NCI-H1092 (cell line): ENCODE measurements at regions not wholly inside any gene's neighbourhood (a gene's known extent, or its start where the extent isn't known, plus 50 kb on each side); places are given as distances from the start of the nearest gene placed in this dataset.
"Not testable (repeated sequence)": the region's sequence is repeated elsewhere in the genome, so short reads cannot be mapped to it uniquely, and the experiment has no call there.

Experiments used
- DNase-seq: peaks from one replicate; lab custom pipeline; 2025; lab: John Stamatoyannopoulos, UW

DNA sequence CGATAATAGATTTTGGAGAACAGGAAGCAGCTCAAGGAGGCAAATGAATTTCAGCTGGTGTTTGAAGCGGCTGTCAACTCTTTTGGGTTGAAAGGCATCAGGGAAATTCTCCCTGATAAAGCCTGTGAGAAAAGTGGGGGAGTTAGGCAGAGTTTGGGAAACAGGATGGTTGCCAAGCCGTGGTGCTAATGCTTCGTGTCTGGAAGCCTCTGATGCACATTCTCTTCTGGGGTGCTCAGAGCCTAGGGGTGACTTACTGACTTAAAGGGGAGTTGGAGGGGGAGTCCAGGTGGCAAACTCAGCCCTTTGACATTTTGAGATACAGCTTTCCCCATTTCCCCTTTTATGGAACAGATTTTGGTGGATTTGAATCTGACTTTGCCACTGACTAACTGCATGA is 202.5 kb upstream of the CLINT1 start:
- DNase-seq = no peak

DNA sequence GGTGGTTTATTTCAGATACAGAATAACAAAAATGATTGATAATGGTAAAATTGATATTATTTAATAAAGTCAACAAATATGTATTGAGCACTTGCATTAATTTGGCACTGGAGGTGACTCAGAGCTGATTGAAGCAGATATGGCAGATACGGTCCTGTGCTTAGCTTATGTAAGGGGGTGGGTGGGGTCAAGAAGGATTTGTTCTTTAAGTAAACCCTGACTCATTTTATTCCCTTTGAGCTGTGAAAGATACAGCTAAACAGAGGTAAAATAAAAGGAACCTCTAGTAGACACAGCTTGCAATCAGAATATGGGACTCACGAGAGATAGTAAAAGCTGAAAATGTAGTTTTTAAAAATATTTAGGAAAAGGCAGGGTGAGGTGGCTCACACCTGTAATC is 201.3 kb upstream of the CLINT1 start:
- DNase-seq = no peak

DNA sequence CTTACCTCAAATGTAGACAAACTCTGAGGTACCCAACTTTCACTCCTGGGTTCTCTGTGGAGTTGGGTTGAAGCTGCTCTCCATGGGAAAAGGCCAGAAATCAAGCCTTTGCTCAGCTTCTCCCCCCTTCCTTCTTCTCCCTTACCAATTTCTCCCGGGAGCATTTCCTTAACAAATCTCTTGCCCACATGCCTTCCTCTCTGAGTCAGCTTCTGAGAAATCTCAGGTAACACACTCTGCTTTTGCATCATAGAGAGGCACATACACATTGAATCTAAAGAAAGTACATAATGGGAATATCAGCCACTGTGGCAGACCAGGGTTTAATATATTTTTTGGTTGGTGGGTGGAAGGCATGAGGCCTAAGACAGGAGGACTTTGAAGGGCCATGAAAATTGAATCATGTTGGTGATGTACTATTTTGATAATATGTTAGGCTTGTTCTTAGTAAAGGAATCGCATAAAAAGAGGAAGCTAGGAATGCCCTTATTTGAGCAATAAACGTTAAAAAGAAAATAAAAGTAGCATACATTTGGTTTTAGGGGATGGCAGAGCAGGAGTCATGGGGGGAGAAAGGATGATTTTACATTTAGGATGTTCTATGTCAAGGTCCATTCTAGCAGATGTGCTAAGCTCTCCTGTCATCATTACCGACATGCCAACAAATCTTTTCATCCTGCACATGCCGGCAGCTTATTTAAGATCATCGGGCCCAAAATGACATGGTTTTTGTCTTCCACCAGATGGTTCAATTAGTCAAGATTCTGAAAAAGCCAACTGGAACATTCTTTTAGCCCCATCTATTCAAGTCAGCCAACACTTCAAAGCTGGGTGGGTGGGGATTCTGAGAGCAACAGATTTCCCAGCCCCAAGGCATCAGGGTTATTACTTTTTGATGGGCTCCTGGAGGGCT is 199.5 kb upstream of the CLINT1 start:
- DNase-seq = no peak

DNA sequence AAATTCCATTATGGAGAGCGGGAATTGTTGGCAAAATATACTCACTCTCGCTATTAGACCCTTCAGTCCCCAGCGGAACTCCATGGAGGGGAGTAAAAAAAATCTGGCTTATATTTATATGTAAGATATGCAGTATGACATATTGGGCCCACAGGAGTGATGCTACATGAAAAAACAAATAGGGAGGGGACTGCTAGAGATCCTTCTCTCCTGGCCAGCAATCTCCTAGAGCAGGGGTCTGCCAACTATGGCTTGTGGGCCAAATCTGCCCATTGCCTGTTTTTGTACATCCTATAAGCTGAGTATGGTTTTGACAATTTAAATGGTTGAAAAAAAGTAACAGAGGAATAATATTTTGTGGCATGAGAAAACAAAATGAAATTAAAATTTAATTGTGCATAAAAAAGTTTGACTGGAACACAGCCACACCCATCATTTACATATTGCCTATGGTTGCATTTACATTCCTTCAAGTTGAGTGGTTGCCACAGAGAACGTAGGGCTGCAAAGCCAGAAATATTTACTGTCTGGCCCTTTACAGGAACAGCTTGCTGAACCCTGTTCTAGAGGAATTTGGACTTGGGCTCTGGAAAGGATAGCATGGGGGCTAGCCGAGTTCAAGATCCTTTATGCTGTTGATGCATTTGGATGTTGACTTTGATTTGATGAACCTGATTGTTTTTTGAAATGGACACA is 197.3 kb upstream of the CLINT1 start:
- no peak for DNase-seq

DNA sequence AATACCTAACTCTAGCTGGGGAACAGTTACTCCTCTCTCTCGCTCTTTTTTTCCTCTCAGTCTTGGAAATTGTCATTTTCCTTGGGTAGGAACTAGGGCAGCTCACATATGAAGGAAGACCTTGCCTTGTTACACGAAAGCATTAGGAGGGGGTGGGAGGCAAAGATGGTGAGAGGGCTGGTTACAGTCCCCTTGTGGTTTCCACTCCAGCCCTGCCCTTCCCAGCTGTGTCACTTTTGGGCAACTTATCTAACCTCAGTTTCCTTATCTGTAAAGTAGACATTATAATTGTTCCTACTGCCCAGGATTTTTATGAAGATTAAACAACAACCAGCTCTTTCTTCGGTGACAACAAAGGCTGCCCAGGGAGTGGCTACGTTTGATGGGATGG is 196.2 kb upstream of the CLINT1 start:
- DNase-seq = no peak

DNA sequence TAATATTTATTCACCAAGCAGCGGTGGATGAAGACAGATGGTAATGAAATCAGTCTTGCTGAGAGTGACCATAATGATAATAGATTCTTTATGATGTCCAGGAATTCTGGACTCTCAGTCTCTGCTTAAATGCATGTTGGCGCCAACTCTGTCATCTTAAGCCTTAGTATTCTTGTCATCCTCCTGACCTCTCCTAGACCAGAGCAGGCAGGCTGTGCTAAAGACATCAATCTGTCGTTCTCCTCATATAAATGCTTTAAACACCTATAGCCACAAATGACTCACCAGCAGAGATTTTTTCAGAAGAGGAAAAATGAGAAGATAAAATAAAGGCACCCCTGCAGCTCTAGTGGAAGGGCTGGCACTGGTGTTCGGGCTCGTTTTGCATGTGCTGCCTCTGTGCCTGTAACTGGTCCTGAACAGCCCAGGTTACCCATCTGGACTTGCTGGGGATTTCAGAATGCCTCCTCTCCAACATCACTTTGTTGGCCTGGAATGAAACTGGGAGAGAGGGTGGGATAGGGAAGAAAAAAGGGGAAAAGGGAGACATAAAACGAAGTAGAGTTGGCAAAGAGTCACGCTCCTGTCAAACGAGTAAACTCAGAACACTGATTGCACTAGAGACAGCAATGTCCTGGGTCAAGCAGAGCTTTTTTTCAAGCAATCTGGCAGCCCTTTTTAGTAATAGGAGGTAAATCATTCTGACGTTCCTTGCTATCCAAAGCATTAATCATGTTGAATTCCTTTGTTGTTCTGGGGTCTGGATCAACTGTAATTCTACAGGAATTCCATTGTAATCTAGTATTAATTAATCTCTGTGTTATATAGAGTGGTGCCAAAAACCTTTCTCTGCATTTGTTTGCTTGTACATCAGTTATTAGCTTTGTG is 195.5 kb upstream of the CLINT1 start:
- no peak for DNase-seq

DNA sequence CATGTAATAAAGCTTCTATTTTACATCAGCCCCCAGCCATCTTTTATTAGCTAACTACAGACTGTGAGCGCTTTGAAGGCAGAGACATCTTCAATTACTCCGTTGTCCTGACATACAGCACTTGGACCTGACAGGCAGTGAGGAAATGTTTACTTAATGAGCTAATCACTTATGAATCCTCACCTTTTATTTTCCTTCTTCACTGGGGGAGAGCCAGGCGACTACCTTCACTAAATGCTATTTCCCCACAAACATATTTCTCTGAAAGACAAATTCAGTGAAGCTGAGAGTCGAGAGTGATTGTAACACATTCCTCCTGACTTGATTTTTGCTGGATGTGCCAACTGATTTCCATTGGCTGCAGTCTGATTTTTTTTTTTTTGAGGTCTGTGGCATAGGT is 192.1 kb upstream of the CLINT1 start:
- no peak for DNase-seq

DNA sequence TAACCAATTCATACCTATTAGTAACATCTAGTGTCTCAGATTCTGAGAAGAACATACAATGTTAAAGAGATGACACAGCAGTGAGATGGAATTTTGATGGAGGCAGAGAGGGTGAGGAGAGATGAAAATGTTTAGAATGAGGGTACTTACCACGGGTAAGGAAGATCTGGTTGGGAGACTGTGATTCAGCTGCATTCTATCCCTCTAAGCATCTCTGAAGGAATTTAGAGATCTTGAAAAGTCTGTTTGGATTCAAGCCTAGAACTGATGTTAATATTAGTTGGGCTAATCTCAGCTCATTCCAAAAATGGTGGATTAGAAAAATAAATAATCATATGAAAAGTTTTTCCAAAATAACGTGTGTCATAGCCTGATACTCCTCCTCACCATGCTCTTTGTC is 191.5 kb upstream of the CLINT1 start:
- no peak for DNase-seq

DNA sequence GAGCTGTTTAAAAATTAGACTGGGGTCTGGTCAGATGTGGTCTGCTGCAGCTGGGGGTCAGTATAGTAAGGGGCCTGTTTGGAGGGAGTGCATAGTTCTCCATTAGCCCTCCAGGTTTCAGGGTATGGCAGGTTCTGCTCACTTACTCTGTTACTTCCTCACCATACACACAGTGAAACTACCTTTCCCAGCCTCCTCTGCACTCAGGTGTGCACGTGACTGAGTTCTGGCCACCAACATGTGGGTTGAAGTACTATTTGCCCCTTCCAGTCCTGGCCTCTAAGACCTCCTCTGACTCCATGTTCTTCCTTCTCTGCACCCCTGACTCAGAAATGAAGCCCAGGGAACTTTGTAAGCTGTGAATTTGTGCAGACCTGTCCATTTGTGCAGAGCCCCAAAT is 190.5 kb upstream of the CLINT1 start:
- DNase-seq = no peak

DNA sequence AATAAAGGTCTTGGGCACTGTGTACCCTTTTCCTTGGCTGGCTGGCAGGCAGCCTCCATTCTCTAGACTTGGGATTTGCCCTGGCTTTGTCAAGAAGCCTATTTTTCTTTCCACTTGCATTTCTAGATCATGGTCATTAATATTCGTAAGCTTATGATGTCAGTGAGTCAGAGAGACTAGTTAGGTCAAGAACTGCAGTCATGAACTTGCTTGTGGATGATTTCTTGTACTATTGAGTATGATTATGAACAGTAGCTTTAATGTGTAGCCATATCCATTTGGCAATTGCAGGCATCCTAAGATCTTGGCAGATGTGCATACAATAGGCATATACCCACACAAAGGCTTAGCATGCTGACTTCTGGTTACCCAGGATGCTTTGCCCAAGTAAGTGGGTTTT is 186.8 kb upstream of the CLINT1 start:
- DNase-seq = no peak

DNA sequence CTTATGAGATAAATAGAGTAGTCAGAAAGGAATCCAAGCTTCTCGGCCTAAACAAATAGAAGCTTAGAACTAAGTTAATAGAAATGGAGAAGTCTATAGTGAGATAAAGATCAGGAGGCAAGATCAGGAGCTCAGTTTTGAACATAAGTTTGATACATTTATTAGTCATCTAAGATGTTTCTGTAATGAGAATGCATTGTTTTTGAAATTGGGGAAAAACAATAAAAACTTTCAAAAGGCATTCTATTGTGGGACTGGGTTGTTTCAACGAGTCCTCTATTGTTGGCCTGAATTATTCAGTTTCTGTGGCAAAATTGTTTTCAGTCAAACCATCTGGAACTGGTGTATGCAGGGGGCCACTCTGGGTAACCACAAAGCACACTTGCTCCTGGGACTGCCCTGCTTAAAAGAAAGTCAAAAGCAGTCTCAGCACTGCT is 181.0 kb upstream of the CLINT1 start:
- DNase-seq = no peak

DNA sequence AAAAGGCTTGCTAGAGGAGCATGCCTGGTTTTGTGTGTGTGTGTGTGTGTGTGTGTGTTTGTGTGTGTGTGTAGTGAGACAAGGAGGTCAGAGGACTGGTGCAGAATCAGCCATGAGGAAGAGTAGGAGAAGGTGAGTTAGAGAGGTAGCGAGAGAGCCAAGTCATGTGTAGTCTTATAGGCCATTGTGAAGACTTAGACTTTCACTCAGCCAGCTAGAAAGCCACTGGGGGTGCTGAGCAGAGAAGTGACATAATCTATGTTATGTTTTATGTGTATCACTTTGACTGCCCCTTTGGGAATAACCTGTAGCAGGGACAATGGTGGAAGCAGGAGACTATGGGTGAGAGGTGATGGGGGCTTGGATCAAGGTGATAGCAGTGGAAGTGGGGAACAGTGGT is 180.5 kb upstream of the CLINT1 start:
- no peak for DNase-seq

DNA sequence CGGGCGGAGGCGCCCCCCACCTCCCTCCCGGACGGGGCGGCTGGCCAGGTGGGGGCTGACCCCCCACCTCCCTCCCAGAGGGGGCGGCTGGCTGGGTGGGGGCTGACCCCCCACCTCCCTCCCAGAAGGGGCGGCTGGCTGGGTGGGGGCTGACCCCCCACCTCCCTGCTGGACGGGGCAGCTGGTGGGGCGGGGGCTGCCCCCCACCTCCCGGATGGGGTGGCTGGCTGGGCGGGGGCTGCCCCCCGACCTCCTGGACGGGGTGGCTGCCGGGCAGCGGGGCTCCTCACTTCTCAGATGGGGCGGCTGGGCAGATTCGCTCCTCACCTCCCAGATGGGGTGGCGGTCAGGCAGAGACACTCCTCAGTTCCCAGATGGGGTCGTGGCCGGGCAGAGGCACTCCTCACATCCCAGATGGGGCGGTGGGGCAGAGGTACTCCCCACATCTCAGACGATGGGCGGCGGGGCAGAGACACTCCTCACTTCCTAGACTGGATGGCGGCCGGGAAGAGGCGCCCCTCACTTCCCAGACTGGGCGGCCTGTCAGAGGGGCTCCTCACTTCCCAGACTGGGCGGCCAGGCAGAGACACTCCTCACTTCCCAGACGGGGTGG is 178.1 kb upstream of the CLINT1 start:
- DNase-seq = not testable (repeated sequence)

DNA sequence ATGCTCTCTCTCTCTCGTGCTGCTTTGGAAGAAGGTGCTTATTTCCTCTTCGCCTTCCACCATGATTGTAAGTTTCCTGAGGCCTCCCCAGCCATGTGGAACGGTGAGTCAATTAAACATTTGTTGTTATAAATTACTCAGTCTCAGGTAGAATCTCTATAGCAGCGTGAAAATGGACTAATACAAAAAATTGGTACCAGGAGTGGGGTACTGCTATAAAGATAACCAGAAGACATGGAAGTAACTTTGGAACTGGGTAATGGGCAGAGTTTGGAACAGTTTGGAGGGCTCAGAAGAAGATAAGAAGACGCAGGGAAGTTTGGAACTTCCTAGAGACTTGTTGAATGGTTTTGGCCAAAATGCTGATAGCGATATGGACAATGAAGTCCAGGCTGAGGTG is 175.6 kb upstream of the CLINT1 start:
- not testable (repeated sequence) for DNase-seq

DNA sequence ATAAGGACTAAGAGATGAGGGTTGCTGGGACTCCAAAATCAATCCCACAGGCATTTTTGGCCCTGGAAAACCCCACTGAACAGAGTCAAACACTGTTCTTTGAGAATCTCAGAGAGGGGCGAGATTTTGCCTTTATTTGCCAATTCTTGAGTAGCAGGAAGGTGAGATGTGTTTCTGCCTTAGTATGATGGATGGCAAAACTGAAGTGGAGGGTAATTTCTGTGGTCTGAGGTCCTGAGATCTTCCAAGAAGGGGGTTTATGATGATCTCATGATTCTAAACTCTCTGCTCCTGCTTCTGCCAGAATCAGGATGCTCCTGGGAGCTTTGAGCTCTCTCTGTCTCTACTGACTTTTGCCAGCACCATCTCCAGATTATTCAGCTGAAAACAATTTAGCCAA is 174.8 kb upstream of the CLINT1 start:
- no peak for DNase-seq

DNA sequence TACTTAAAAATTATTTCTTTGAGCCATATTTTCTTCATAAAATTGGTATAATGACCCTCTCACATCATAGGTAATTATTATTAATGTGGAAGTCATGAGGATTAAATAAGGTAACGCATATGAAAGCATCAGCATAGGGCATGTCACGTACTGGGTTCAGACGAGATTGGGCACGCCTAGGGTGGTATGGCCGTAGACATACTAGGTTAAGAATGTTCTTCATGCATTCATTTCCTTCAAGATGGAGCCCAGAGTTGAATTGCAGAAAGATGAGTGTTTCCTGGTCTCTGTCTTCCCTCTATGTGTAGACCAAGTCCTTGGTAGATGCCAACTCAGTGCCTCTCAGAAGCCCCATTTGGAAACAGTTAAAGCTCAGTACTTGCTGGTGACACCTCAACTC is 174.1 kb upstream of the CLINT1 start:
- DNase-seq = no peak

DNA sequence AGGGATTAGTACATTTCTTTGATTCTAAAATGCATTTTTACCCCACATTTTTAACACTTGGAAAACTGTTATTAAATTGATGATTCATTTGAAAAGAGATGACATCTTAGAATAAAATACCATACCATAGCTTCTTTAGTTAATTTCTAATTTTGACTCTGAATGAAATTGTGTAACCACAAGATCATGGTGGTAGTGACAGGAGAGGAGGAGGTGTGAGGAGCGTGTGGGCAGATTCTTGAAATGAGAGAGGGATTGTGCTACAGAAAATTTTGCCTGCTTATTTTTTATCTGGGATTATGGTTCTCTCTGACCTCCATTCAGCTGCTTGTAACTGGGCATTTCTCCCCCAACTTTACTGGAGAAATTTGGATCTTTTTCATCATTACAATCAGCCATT is 173.3 kb upstream of the CLINT1 start:
- no peak for DNase-seq

DNA sequence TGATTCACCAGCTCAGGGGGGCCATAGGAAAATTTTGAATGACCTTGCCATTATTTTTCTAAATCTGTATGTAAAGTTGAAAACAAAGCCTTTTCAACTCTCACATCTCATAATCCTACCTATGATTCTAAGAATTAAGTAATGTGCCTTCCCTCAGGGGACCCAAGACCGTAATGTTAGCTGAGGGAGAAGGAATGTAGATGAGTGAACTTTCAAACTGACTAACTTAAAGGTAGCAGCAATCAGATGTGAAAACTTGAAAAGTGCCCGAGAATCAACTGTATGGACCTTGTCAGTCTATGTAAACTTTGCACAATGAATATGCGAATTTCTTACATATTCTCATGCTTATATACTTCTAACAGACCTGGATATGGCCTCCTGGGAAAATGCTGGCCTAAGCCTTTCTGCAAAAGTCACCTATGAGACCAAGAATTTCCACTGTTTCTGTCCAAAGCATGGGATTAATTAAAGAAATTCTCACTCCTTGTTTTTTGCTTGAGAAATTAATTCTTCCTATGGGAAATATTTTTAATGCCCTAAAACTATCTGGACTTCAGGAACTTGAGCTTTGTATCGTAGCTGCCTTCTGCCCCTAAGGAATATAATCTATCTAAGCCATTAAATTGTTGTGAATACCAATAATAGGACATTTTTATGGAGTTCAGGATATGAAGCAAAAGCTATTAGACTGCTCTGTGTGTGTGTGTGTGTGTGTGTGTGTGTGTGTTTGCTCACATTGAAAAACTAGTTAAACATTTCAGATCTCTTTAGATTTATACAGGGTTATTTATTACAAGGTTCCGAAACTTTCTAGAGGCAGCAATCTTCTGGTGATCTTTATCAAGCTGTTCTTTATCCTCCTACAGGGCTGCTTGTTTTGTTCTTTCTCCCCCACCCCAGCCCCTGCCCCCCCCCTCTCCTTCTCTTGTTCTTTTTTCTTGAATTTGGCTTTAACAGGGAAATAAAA is 169.1 kb upstream of the CLINT1 start:
- no peak for DNase-seq

DNA sequence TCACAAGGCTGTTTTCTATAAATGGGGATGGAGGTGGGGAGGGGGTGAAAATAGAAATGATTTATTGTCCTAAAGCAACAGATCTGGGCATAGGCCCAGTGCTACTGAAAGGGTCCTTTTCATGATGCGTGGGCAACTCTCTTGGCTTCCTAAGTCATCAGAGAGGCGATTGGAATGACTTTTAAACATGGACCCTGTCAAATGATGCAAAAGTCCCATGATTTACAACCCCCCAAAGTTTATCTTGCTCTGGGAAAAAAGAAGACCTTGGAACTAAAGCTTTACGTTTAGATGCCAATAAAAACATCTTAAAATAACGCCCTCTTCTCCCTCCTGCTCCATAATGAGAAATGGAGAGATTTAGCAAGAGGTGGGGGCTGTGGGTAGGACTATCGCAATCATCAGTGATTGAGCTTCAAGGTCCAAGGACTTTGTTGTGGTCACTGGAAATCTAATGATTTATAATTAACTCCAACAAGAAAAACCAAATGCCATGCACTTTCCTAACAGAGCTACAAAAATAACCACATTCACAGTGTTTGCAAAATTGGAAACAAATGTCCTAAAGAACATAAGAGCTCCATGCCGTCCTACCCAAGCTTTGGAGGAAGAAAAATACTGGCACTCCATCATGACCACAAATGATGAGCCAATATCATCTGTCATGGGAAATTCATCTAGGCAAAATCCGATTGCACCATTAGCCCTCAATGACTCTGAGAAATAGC is 167.5 kb upstream of the CLINT1 start:
- no peak for DNase-seq

DNA sequence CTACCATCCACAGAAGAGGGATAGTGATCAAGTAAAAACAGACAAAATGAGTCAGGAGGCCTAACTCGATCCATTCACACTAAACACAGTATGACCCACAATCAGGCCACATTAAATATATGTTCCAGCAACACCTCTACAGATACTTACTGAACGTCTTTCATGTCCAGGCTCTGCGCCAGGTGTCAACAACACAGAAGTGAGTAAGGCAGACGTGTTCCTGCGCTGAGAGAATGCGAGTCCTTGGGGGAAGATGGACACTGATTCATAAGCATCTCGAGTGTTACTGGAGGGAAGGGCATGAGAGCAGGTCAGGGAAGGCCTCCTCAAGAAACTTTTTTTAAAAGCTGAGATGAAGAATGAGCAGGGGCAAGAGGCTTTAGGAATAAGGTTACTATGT is 164.3 kb upstream of the CLINT1 start:
- DNase-seq = no peak
